SU-DHL-6 (cell line): ENCODE measurements at regions not wholly inside any gene's neighbourhood (a gene's known extent, or its start where the extent isn't known, plus 50 kb on each side); places are given as distances from the start of the nearest gene placed in this dataset.
"Not testable (repeated sequence)": the region's sequence is repeated elsewhere in the genome, so short reads cannot be mapped to it uniquely, and the experiment has no call there.

ENCODE experiments used
- CTCF ChIP-seq: fragments of 200-600 bp; sonication (generic); IDR thresholded peaks from one replicate; pipeline ENCODE4 v1.5.1; 2017; ENCODE audit warnings: antibody characterized with exemption, mild to moderate bottlenecking, low read length, moderate library complexity; ENCODE audit not compliant: insufficient read depth, poor library complexity, severe bottlenecking
- EZH2phosphoT487 ChIP-seq: fragments of 200-600 bp; sonication (generic), shearing (Covaris generic); conservative IDR thresholded peaks from 2 replicates; pipeline ENCODE4 v1.6.1; 2018; ENCODE audit warnings: mild to moderate bottlenecking, antibody characterized with exemption, low read length, moderate library complexity, mixed read lengths

GRCh38 chr20:48327848-48328247 lies 500.0 kb downstream of the PREX1 start:
- not testable (repeated sequence) for TF ChIP-seq CTCF, EZH2phosphoT487
